Stimulated activated CD4-positive, alpha-beta T cell treated with anti-CD3 and anti-CD28 coated beads, Interleukin-4, amount 100 ng/mL, for 1 hour (primary cell): ENCODE measurements at regions not wholly inside any gene's neighbourhood (a gene's known extent, or its start where the extent isn't known, plus 50 kb on each side); places are given as distances from the start of the nearest gene placed in this dataset.

Experiments used
- DNase-seq: peaks from one replicate; pipeline ENCODE4 v3.0.0-alpha.2; 2020

DNA sequence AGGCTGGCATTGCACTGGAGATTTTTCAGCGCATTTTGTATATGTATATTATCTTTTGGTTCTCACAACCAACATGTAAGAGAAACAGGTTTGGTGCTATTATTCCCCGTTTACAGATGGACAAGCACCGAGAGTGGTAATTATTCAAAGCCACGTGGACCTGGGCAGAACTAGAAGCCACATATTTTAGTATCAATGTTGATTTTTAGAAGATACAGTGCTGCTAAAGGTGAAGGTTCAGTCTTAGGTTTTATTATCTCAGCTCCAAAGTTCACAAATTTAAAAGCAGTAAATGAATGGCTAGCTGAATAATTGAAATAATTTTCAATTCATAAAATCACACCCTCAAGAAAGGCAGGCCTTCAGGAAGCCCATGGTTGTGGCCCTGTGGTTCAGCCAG is 400.6 kb upstream of the ID2 start:
- no peak for DNase-seq

- DNase-seq = no peak
These were observed 399.7 kb upstream of the ID2 start for GRCh38 chr2:8281950-8282857.

DNA sequence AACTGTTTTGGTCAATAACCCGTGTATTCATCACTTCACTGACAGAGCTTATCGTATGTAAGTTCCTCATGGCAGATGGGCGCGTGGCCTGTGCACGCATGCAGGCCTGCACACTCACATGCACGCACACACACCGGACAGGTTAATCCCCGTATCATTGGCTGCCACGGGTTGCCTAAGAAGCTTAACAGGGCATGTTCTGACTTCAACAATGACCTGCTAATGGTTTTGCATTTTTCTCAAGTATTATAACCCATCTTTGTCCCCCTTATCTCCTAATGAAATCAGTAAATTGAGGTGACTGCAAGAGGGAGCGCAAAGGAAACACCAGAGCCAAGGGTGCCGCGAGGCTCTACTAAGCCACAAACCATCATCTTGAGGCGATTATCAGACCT is 399.0 kb upstream of the ID2 start:
- DNase-seq = no peak

DNA sequence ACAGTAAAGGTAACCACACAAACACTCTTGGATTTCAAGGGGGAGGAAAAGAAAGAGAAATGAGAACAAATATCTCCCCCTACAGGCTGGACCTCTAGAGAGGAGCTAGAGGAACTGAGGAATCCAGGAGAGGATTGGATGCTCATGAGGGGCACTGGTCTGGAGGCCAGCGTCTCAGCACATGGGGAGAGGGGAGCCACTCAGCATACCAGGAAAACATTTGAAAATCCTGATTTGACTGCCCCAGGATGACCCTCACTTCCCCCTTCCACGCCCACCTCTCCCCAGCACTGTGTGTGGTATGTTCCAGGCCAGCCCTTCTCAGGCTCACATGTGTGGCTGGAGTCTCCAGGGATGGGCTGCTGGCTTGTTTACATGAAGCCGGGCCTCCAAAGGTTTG is 396.8 kb upstream of the ID2 start:
- DNase-seq = no peak

- DNase-seq = no peak
These were observed 396.0 kb upstream of the ID2 start for GRCh38 chr2:8285898-8286297.

GRCh38 chr2:8288206-8288605 is 393.6 kb upstream of the ID2 start:
- DNase-seq = no peak

- DNase-seq = no peak
These were observed 392.7 kb upstream of the ID2 start for GRCh38 chr2:8289111-8289510.

DNA sequence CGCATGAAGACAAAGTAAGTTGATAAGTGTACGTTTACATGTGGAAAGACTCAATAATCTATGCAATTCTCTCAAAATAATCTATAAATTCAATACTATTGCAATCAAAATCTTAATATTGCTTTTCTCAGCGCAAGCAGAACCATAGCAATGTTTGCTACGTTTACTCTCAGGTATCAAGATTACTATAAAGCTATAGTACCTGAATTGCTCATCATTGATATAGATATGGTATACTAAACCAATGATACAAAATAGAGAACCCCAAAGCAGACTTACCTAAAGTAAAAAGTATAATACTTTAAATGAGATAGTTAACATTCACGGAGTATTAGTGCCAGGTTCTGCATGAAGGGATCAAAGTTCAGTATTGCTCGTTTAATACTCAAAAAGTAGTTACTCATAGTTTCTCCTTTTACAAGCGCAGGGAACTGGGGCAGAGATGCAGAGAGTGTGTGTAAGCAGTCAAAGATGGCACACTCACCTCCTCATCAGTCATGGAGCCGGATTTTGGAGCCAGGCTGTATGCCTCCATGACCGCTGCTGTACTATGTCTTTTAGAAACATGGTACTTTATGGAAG is 391.0 kb upstream of the ID2 start:
- DNase-seq = no peak

DNA sequence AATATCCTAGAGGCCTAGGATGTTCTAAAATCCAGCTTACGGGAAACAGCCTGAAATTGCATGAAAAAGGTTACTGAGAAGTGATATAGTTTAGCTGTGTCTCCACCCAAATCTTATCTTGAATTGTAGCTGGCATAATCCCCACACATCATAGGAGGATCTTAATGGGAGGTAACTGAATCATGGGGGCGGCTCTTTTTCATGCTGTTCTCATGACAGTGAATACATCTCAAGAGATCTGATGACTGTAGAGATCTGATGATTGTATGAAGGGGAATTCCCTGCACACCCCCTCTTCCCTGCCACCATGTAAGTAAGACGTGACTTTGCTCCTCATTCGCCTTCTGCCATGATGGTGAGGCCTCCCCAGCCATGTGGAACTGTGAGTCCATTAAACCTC is 385.6 kb upstream of the ID2 start:
- peak; percentile 19 for DNase-seq

GRCh38 chr2:8297376-8298231 is 384.3 kb upstream of the ID2 start:
- DNase-seq = no peak

- DNase-seq = no peak
These were observed 383.1 kb upstream of the ID2 start for GRCh38 chr2:8298783-8299182.

DNA sequence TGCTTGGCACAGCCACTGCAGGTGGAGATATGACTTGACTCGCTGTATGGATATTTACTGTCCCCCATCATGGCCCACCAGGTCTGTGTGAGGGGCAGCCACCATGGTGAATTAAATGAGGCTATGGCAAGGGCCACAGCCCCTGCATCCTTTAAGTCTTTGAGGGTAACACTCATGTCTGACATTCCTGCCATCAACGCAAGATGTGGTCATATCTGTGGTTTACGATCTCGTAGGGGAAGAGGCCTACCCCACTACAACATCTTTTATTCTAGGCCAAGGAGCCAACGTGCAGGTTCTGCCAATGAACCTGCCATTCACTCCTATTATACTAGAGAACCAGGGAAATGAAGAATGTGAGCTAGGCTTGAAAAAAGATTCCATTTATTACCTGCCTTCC is 381.6 kb upstream of the ID2 start:
- no peak for DNase-seq

GRCh38 chr2:8300905-8301304 is 381.0 kb upstream of the ID2 start:
- DNase-seq = no peak

DNA sequence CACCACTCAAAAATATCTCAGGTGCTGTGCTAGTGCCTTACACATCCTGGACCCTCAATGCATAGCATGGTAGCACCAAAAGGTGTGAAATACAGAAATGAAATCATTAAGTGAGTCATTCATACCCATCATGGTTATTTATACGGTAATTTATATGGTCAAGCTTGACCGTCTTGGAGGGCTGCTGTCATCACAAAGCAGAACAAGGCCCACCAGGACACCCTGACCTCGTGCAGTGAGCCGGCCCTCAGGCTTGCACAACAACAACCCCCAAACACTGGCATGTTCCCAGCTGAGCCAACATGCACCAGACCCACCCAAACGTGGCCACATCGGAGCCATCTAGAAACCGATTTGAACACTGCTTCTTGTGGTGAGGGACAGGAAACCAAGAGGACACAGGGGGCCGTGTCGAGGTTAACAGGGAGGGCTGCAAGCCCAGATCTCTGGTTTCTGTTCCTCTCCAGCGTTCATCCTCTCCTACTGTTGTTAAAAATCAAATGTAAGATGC is 378.5 kb upstream of the ID2 start:
- peak; percentile 53 for DNase-seq

DNA sequence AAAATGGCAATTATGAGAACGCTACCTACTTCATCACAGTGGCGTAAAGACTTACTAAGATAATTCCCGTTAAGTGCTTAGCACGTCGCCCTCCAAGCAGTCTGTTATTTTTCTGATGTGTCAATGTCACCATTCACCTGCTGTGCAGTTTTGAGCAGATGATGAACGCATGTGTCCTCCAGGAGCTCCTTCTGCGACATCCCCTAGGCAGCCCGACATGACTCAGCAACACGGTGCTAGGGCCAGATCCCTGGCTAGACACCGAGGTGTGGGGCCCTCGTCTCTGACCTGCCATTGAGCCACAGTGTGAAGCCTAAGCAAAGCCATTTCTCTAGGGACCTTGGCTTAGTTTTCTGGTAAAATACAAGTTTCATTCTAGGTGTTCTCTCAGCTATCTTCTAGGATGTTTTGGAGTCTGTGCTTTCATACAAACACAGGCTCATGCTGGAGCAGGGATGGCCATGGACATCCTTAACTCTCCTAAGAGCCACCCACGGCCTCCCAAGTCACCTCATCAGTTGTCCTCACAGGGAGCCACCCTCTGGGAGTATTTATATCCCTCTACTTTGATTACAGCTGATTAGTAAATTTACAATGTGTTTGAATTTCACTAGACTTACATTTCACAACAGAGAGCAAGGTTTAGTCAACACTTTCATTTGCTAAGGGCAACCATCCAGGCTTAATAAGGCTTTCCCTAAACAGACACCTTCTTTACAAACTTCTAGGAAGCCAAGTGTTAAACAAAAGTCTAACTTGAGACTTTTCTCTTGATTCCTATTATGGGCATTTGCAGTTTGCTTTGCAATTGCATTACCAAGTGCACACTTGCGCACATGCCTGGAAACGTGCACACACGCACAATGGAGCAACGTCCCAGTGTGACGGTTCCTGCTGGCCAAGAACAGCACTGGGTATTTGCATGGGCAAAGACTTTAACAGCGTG is 376.8 kb upstream of the ID2 start:
- no peak for DNase-seq

- DNase-seq = no peak
These were observed 375.1 kb upstream of the ID2 start for GRCh38 chr2:8306530-8307351.

GRCh38 chr2:8307606-8308180 is 374.2 kb upstream of the ID2 start:
- DNase-seq = no peak

DNA sequence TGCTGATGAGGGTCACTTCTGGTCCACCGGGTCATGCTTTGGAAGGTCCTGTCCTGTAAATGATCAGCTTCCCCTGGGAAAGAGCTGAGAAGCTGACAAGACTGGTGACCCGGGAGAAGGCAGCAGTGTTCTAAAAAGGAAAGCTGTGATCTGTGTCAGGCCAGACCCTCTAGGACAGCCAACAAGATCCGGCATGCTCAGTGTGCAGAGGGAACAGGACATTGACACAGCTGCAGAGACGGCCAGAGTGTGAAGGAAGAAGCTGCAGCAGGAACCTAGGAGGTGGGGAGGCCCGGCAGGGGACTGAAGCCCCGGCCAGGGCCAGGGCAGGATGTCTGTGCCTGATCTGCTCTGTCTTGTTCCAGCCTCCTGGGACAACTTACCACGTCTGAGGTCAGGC is 372.7 kb upstream of the ID2 start:
- DNase-seq = no peak

GRCh38 chr2:8310557-8311455 is 371.1 kb upstream of the ID2 start:
- peak; percentile 30 for DNase-seq

DNA sequence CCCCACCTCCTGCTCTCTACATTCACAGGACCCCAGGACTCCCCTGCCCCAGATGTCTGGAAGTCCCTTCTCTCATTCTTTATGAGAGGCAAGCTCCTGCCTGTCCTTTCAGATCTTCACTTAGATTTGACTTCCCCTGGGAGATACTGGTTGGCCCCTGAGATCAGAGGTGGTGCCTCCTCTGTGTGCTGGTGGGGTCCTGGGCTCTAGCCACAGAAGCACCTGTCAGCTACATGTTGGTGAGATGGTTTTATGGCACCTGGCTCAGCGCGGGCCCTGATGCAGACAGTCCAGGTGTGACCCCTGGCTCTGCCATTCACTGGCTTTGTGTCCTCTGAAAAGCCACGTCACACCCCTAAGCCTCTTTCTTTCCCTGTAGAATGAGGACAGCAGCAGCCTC is 369.6 kb upstream of the ID2 start:
- DNase-seq = no peak
